Parathyroid adenoma (tissue), 2 donors: ENCODE measurements at regions not wholly inside any gene's neighbourhood (a gene's known extent, or its start where the extent isn't known, plus 50 kb on each side); places are given as distances from the start of the nearest gene placed in this dataset.
"Not testable (repeated sequence)": the region's sequence is repeated elsewhere in the genome, so short reads cannot be mapped to it uniquely, and the experiment has no call there.

Source experiments
- H2AFZ ChIP-seq: fragments of 300-600 bp; sonication (generic); one replicate; pipeline ENCODE4 v1.7.0; 2017; ENCODE audit warnings: antibody characterized with exemption, mild to moderate bottlenecking
- H3K27ac ChIP-seq: fragments of 300-600 bp; sonication (generic); one replicate; pipeline ENCODE4 v1.7.0; 2017
- H3K27me3 ChIP-seq: fragments of 300-600 bp; sonication (generic); one replicate; pipeline ENCODE4 v1.7.0; 2017; ENCODE audit warnings: low read length; ENCODE audit not compliant: control insufficient read depth, insufficient read depth
- H3K36me3 ChIP-seq: fragments of 300-600 bp; sonication (generic); one replicate; pipeline ENCODE4 v1.7.0; 2017; ENCODE audit warnings: low read length; ENCODE audit not compliant: control insufficient read depth, insufficient read depth
- H3K4me1 ChIP-seq: fragments of 300-600 bp; sonication (generic); one replicate; pipeline ENCODE4 v1.7.0; 2017; ENCODE audit warnings: control low read depth
- H3K4me2 ChIP-seq: fragments of 300-600 bp; sonication (generic); one replicate; pipeline ENCODE4 v1.7.0; 2017; ENCODE audit warnings: low read length
- H3K4me3 ChIP-seq: fragments of 300-600 bp; sonication (generic); one replicate; pipeline ENCODE4 v1.7.0; 2017; ENCODE audit warnings: low read depth, low read length
- H3K79me2 ChIP-seq: fragments of 300-600 bp; sonication (generic); one replicate; pipeline ENCODE4 v1.7.0; 2017; ENCODE audit warnings: control low read depth
- H3K9ac ChIP-seq: fragments of 300-600 bp; sonication (generic); one replicate; pipeline ENCODE4 v1.7.0; 2017; ENCODE audit warnings: mild to moderate bottlenecking
- H3K9me3 ChIP-seq: fragments of 300-600 bp; sonication (generic); one replicate; pipeline ENCODE4 v1.7.0; 2017; ENCODE audit warnings: low read length; ENCODE audit not compliant: control insufficient read depth
- TF ChIP-seq, protein P1 (sequence below): fragments of 300-600 bp; sonication (generic); IDR thresholded peaks from one replicate; pipeline ENCODE4 v1.7.0; 2017; ENCODE audit warnings: antibody characterized with exemption, mild to moderate bottlenecking
- donor health status: primary hyperparathyroidism.

DNA sequence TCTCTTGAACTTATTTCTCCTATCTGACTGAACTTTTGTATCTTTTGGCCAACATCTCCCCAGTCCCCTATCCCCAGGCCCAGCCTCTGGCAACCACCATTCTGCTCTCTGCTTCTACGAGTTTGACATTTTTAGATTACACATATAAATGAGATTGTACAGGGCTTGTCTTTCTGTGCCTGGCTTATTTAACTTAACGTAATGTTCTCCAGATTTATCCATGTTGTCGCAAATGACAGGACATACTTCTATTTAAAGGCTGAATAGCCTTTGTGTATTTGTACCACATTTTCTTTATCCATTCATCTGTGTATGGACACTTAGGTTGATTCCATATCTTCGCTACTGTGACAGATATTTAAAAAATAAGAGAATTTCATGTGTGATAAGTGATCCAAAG lies 98.6 kb downstream of the LSMEM1 start:
- H3K27me3 ChIP-seq = no peaks in the 10 kb centered on the region
- H3K79me2 ChIP-seq = no peaks in the 10 kb centered on the region
- no peak overlapping the region for H2AFZ ChIP-seq
- no peaks in the 10 kb centered on the region for H3K36me3 ChIP-seq
- H3K9ac ChIP-seq = no peak overlapping the region
- H3K9me3 ChIP-seq = no peaks in the 10 kb centered on the region
- H3K27ac ChIP-seq = no peak overlapping the region
- H3K4me3 ChIP-seq = no peak overlapping the region
- no peaks in the 10 kb centered on the region for H3K4me1 ChIP-seq
- TF ChIP-seq, protein P1, sequence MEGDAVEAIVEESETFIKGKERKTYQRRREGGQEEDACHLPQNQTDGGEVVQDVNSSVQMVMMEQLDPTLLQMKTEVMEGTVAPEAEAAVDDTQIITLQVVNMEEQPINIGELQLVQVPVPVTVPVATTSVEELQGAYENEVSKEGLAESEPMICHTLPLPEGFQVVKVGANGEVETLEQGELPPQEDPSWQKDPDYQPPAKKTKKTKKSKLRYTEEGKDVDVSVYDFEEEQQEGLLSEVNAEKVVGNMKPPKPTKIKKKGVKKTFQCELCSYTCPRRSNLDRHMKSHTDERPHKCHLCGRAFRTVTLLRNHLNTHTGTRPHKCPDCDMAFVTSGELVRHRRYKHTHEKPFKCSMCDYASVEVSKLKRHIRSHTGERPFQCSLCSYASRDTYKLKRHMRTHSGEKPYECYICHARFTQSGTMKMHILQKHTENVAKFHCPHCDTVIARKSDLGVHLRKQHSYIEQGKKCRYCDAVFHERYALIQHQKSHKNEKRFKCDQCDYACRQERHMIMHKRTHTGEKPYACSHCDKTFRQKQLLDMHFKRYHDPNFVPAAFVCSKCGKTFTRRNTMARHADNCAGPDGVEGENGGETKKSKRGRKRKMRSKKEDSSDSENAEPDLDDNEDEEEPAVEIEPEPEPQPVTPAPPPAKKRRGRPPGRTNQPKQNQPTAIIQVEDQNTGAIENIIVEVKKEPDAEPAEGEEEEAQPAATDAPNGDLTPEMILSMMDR = no peak
- no peak overlapping the region for H3K4me2 ChIP-seq

DNA sequence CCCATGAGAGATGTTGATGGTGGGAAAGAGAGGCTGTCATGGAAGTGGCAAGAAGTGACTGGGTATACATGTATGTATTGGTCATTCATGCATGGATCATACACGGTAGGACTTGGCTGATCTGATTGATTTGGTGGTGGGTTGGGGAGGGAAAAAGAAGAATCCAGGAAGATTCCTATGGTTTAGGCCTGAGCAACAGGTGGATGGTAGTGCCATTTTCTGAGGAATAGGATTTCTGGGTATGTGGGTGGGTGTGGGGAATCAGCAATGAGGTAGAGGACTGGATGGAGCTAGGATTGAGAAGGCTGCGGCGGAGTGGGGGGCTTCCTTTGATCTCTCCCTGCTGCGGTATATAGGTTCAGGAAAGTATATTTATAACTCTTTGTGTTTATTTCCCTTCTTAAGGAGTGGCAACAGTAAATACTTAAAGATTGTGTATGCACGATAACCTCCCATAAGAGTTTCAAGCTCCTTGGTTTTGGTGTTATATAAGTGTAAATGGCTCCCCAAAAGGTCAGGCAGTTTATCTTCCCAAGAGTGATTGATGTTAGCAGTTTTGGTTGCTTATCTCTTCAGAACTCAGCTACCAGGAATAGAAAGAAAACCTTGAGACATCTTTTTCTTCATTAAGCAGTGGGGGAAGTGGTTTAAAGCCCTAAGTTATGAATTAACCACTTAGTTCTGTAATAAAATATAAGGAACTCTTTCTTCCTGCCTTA lies 100.1 kb downstream of the LSMEM1 start:
- no peaks in the 10 kb centered on the region for H3K4me1 ChIP-seq
- H3K79me2 ChIP-seq = no peaks in the 10 kb centered on the region
- H3K4me3 ChIP-seq = no peak overlapping the region
- H3K27me3 ChIP-seq = no peaks in the 10 kb centered on the region
- no peak overlapping the region for H3K4me2 ChIP-seq
- no peaks in the 10 kb centered on the region for H3K36me3 ChIP-seq
- H3K9ac ChIP-seq = no peak overlapping the region
- TF ChIP-seq, protein P1 = no peak
- H3K27ac ChIP-seq = no peak overlapping the region
- no peak overlapping the region for H2AFZ ChIP-seq
- no peaks in the 10 kb centered on the region for H3K9me3 ChIP-seq

DNA sequence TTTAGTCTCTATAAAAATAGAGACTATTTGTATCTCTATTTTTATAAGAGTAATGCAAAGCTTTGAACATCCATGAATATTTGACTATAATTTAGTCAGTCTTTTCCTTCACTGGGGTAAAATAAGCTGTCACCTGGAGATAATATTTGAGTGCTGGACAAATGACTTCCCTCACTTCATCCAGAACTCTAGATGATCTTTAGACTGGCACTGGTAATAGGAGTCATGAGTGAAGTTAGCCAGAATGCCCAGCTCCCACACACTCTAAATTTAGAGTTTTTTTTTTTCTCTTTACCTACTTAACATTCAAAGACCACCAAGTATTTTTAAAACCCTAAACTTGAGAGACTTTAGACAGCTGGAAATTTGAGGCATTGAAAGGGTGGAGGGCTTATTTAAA lies 100.7 kb downstream of the LSMEM1 start:
- Histone ChIP-seq H3K79me2 (no peaks in the 10 kb centered on the region), H3K9me3 (no peaks in the 10 kb centered on the region), H2AFZ (no peak overlapping the region), H3K4me1 (no peaks in the 10 kb centered on the region), H3K9ac (no peak overlapping the region), H3K27ac (no peak overlapping the region), H3K27me3 (no peaks in the 10 kb centered on the region), H3K36me3 (no peaks in the 10 kb centered on the region), H3K4me3 (no peak overlapping the region), H3K4me2 (no peak overlapping the region)
- TF ChIP-seq, protein P1 = no peak

DNA sequence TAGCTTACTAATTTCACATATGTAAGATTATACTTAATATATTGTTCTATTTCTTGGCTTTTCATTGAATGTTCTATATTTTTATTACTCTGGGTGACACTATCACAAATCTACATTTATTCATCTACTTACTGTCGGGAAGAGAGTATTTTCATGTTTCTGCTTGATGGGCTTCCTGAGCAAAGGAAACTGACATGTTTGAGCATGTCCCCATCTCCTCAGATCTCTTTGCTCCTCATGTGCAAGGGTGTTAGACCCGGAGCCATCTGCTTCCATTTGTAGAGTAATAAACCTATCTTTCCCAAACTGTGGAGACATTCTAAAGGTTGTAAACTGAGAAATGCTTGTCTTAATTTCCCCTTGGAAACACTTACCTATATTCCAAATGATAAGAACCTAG lies 103.5 kb downstream of the LSMEM1 start:
- H3K4me3 ChIP-seq = no peak overlapping the region
- no peak overlapping the region for H2AFZ ChIP-seq
- no peaks in the 10 kb centered on the region for H3K79me2 ChIP-seq
- H3K4me2 ChIP-seq = no peak overlapping the region
- no peaks in the 10 kb centered on the region for H3K27me3 ChIP-seq
- no peaks in the 10 kb centered on the region for H3K36me3 ChIP-seq
- TF ChIP-seq, protein P1 = no peak
- no peak overlapping the region for H3K27ac ChIP-seq
- H3K9ac ChIP-seq = no peak overlapping the region
- H3K9me3 ChIP-seq = no peaks in the 10 kb centered on the region
- H3K4me1 ChIP-seq = no peaks in the 10 kb centered on the region

DNA sequence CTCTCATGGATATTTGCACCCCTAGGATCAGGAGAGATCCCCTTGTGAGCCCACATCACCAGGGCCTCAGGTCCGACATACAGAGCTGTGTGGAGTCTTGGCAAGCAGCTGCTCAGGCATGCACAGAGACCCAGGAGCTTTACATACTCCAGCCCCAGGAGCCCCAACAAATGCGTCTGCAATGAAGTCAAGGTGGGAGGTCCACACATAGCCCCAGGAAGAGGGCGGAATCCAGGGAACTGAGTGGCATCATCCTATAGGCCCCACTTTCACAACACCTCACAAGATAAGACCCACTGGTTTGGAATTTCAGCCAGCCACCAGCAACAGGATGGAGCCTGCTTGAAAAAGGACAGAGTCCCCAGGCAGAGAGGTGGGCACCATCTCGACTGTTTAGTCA lies 106.7 kb downstream of the LSMEM1 start:
- Histone ChIP-seq H3K4me2 (no peak overlapping the region), H3K4me1 (no peaks in the 10 kb centered on the region), H3K27me3 (no peaks in the 10 kb centered on the region), H3K4me3 (no peak overlapping the region), H3K27ac (no peak overlapping the region), H3K9me3 (no peaks in the 10 kb centered on the region), H3K36me3 (no peaks in the 10 kb centered on the region), H2AFZ (no peak overlapping the region), H3K79me2 (no peaks in the 10 kb centered on the region), H3K9ac (no peak overlapping the region)
- TF ChIP-seq, protein P1 = no peak

- H3K79me2 ChIP-seq, H3K4me2 ChIP-seq, H3K36me3 ChIP-seq, H3K27ac ChIP-seq, H2AFZ ChIP-seq, H3K27me3 ChIP-seq, H3K9me3 ChIP-seq, H3K4me3 ChIP-seq, H3K9ac ChIP-seq, H3K4me1 ChIP-seq: not testable (repeated sequence)
Measured at GRCh38 chr7:112592565-112593263, 111.9 kb downstream of the LSMEM1 start.
